IMR-90 (cell line): ENCODE measurements at regions not wholly inside any gene's neighbourhood (a gene's known extent, or its start where the extent isn't known, plus 50 kb on each side); places are given as distances from the start of the nearest gene placed in this dataset.

ENCODE experiments used
- ATAC-seq: fragments of 200-7000 bp; cut with Tn5 transposase; 2 replicates; pipeline ENCODE4 v1.9.1; 2020; ENCODE audit warnings: low read depth, mild to moderate bottlenecking, moderate library complexity
- BruUV-seq: library from RNA; stranded (reverse); fragments of 400-500 nt; replicated peaks from 2 replicates; lab custom pipeline; 2021; lab: Mats Ljungman, UMichigan
- CTCF ChIA-PET: fragments of 300-600 bp; formaldehyde crosslinking; extraction: SDS; loops from one replicate; lab custom pipeline; 2021; ENCODE audit warnings: antibody characterized with exemption; lab: Yijun Ruan, JAX
- POLR2A ChIA-PET: fragments of 300-600 bp; sonication (Branson Sonifier 250); formaldehyde crosslinking; loops from one replicate; lab custom pipeline; 2022; ENCODE audit warnings: antibody characterized with exemption; ENCODE audit not compliant: unreplicated experiment; lab: Charles Lee
- DNase-seq: peaks from one replicate; pipeline ENCODE4 v3.0.0; 2013
- H2AFZ ChIP-seq: replicated peaks from 2 replicates; pipeline ENCODE3; 2013; ENCODE audit warnings: low read length, mild to moderate bottlenecking; ENCODE audit not compliant: poor library complexity
- H2AK5ac ChIP-seq: 2 replicates; pipeline ENCODE4 v1.6.1; 2013; ENCODE audit warnings: low read depth, low read length, inconsistent platforms
- H2AK9ac ChIP-seq: replicated peaks from 2 replicates; pipeline ENCODE3; 2013; ENCODE audit warnings: mild to moderate bottlenecking, low read depth, low read length, moderate library complexity; ENCODE audit not compliant: poor library complexity
- H2BK120ac ChIP-seq: 2 replicates; pipeline ENCODE4 v1.6.1; 2013; ENCODE audit warnings: low read depth, low read length, inconsistent platforms
- H2BK15ac ChIP-seq: 3 replicates; pipeline ENCODE4 v1.6.1; 2013; ENCODE audit warnings: low read depth, low read length, inconsistent platforms
- H2BK20ac ChIP-seq: 2 replicates; pipeline ENCODE4 v1.6.1; 2013; ENCODE audit warnings: low read depth, mild to moderate bottlenecking, inconsistent platforms, low read length, moderate library complexity
- H2BK5ac ChIP-seq: 2 replicates; pipeline ENCODE4 v1.6.1; 2013; ENCODE audit warnings: mild to moderate bottlenecking, low read depth, low read length, inconsistent platforms; ENCODE audit not compliant: poor library complexity, severe bottlenecking
- H3K14ac ChIP-seq: replicated peaks from 2 replicates; pipeline ENCODE4 v1.6.1; 2013; ENCODE audit warnings: low read depth, low read length, inconsistent platforms
- H3K18ac ChIP-seq: 2 replicates; pipeline ENCODE4 v1.6.1; 2013; ENCODE audit warnings: low read depth, low read length, control low read depth
- H3K23ac ChIP-seq: 2 replicates; pipeline ENCODE4 v1.6.1; 2013; ENCODE audit warnings: low read depth, low read length, inconsistent platforms
- H3K27ac ChIP-seq: 2 replicates; pipeline ENCODE4 v1.5.1; 2013; ENCODE audit warnings: mild to moderate bottlenecking, control low read depth, low read length; ENCODE audit not compliant: insufficient read depth
- H3K27me3 ChIP-seq: 2 replicates; pipeline ENCODE4 v1.6.1; 2013; ENCODE audit warnings: low read length; ENCODE audit not compliant: control insufficient read depth, insufficient read depth
- H3K36me3 ChIP-seq: 2 replicates; pipeline ENCODE4 v1.6.1; 2013; ENCODE audit warnings: low read length, mixed read lengths; ENCODE audit not compliant: control insufficient read depth, insufficient read depth
- H3K4ac ChIP-seq: 2 replicates; pipeline ENCODE4 v1.6.1; 2013; ENCODE audit warnings: low read depth, low read length, inconsistent platforms
- H3K4me1 ChIP-seq: 2 replicates; pipeline ENCODE4 v1.6.1; 2013; ENCODE audit warnings: low read length, mixed read lengths; ENCODE audit not compliant: control insufficient read depth, insufficient read depth
- H3K4me2 ChIP-seq: 2 replicates; pipeline ENCODE4 v1.6.1; 2013; ENCODE audit warnings: low read depth, mild to moderate bottlenecking, control low read depth, low read length, moderate library complexity
- H3K4me3 ChIP-seq: 2 replicates; pipeline ENCODE4 v1.5.1; 2013; ENCODE audit warnings: low read depth, mild to moderate bottlenecking, control low read depth, low read length, moderate library complexity; ENCODE audit not compliant: insufficient read depth
- H3K56ac ChIP-seq: 2 replicates; pipeline ENCODE4 v1.6.1; 2013; ENCODE audit warnings: low read length, inconsistent platforms; ENCODE audit not compliant: insufficient read depth; ENCODE audit errors: extremely low read depth
- H3K79me1 ChIP-seq, 2 experiments: 2 replicates each; pipeline ENCODE4 v1.6.1; 2013; ENCODE audit warnings: low read length in 2 of 2, inconsistent platforms in 1 of 2, low read depth in 1 of 2
- H3K9ac ChIP-seq: 2 replicates; pipeline ENCODE4 v1.6.1; 2013; ENCODE audit warnings: low read depth, low read length, control low read depth
- H3K9me1 ChIP-seq: 2 replicates; pipeline ENCODE4 v1.6.1; 2013; ENCODE audit warnings: low read length, inconsistent platforms; ENCODE audit not compliant: insufficient read depth
- H3K9me3 ChIP-seq: 2 replicates; pipeline ENCODE4 v1.6.1; 2013; ENCODE audit warnings: low read length; ENCODE audit not compliant: control insufficient read depth, insufficient read depth
- H4K20me1 ChIP-seq: 2 replicates; pipeline ENCODE4 v1.6.1; 2013; ENCODE audit warnings: low read length, inconsistent platforms; ENCODE audit not compliant: insufficient read depth
- H4K5ac ChIP-seq: 2 replicates; pipeline ENCODE4 v1.6.1; 2013; ENCODE audit warnings: mild to moderate bottlenecking, low read depth, low read length, control low read depth
- H4K8ac ChIP-seq, 2 experiments: 2 replicates each; pipeline ENCODE4 v1.6.1; 2013; ENCODE audit warnings: low read depth in 2 of 2, low read length in 2 of 2, control low read depth in 1 of 2, inconsistent platforms in 1 of 2
- H4K91ac ChIP-seq: 2 replicates; pipeline ENCODE4 v1.6.1; 2013; ENCODE audit warnings: low read depth, low read length, inconsistent platforms; ENCODE audit not compliant: insufficient read depth
- CEBPB ChIP-seq: IDR thresholded peaks from 2 replicates; pipeline ENCODE4 v1.6.1; 2012; ENCODE audit warnings: low read depth, low read length, improper control_type of control experiment
- FOS ChIP-seq: fragments of 150-350 bp; IDR thresholded peaks from 2 replicates; pipeline ENCODE4 v1.6.1; 2016; ENCODE audit warnings: low read depth, low read length
- MAZ ChIP-seq: IDR thresholded peaks from 2 replicates; pipeline ENCODE4 v1.6.1; 2012; ENCODE audit warnings: low read depth, mild to moderate bottlenecking, low read length, improper control_type of control experiment, moderate library complexity, borderline replicate concordance
- MXI1 ChIP-seq: IDR thresholded peaks from 2 replicates; pipeline ENCODE4 v1.6.1; 2012; ENCODE audit warnings: low read depth, mild to moderate bottlenecking, low read length, moderate library complexity, borderline replicate concordance
- NFE2L2 ChIP-seq: fragments of 150-350 bp; IDR thresholded peaks from 2 replicates; pipeline ENCODE4 v1.6.1; 2016; ENCODE audit warnings: low read depth, mild to moderate bottlenecking, low read length
- POLR2A ChIP-seq: IDR thresholded peaks from 2 replicates; pipeline ENCODE4 v1.6.1; 2012; ENCODE audit warnings: mild to moderate bottlenecking, low read depth, low read length
- RAD21 ChIP-seq: IDR thresholded peaks from 2 replicates; pipeline ENCODE4 v1.6.1; 2012; ENCODE audit warnings: low read length, improper control_type of control experiment
- SMC3 ChIP-seq: fragments of 150-350 bp; IDR thresholded peaks from 2 replicates; pipeline ENCODE4 v1.6.1; 2016; ENCODE audit warnings: low read depth, mild to moderate bottlenecking, antibody characterized with exemption, low read length, moderate library complexity
- WGBS, 2 experiments: methylation state at CpG; one replicate each; pipeline versions ENCODE4 v1.1.5 to v1.1.7; 2013; ENCODE audit warnings: missing lambda C conversion rate in 2 of 2; ENCODE audit not compliant: insufficient read length in 1 of 2; ENCODE audit errors: extremely low coverage in 2 of 2; 5-methylcytosine and 5-hydroxymethylcytosine counted together
- dilution Hi-C: fragments of 300-500 bp; cut with HindIII; formaldehyde crosslinking; loops from one replicate; pipeline ENCODE4 v1.14.3; 2018; ENCODE audit warnings: low sequenced_read_pairs; ENCODE audit not compliant: unreplicated experiment
- in situ Hi-C: fragments of 300-500 bp; cut with MboI; formaldehyde crosslinking; loops from 3 replicates; pipeline ENCODE4 v1.14.3; 2019; ENCODE audit warnings: low sequenced_read_pairs, inconsistent platforms, mixed read lengths
- intact Hi-C: fragments of 100-400 bp; cut with micrococcal nuclease; formaldehyde crosslinking; loops from 2 replicates; pipeline ENCODE4 v1.10.0; 2022
- TF ChIP-seq, protein P1 (sequence below): conservative IDR thresholded peaks from 2 replicates; pipeline ENCODE4 v1.5.1; 2012; ENCODE audit warnings: mild to moderate bottlenecking, low read depth, low read length, improper control_type of control experiment
- TF ChIP-seq, protein P2 (sequence below): fragments of 150-350 bp; IDR thresholded peaks from 2 replicates; pipeline ENCODE4 v1.6.1; 2017; ENCODE audit warnings: mild to moderate bottlenecking, antibody characterized with exemption, low read length, low read depth

DNA sequence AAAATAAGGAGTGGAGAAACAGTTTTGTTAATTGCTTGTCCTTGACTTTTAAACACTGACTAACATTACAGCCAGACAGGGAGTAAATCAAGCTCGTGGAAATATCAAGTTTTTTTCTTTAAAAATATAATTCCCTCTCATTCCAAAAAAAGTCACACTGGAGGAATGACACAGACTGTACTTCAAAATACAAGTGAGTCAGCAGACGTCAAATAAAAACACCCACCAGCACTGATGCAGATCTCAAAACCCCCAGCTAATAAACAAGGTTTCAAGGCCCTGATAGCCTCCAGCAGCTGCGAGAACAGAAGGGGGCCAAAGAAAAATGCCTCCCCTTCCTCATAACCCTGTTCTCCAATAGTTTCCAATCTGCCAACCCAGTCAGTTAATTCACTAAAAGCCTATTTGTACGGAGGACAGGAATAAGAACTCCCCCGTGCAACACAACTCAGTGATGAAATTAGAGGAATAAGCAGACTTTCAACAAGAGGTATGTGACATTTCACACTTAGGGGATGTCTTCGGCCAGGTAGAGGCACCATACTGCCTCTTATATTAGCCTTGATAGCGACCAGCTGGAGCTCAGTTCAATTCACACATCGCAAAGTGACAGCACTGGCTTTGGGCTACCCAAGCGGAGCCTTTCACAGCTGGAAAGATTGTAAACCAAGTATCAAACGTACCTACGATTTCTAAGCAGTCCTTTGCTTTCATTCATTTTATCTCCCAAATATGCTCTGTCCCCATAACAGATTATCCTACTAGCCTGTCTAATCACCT is 561.0 kb upstream of the KLF12 start:
- POLR2A ChIA-PET = no interaction called here
- H3K4me3 ChIP-seq = no peak overlapping the region
- no peaks in the 10 kb centered on the region for H3K4me1 ChIP-seq
- no TSS peak for BruUV-seq
- ATAC-seq (no peak), DNase-seq (no peak)
- H4K8ac ChIP-seq = no peak overlapping the region
- intact Hi-C loops = no loop called here
- H2AFZ ChIP-seq = no peak overlapping the region
- no peak overlapping the region for H3K9ac ChIP-seq
- no peak overlapping the region for H3K23ac ChIP-seq
- no peaks in the 10 kb centered on the region for H4K20me1 ChIP-seq
- no peak overlapping the region for H3K18ac ChIP-seq
- in situ Hi-C loops = no loop called here
- no peak overlapping the region for H2BK20ac ChIP-seq
- no peak overlapping the region for H2BK5ac ChIP-seq
- H3K14ac ChIP-seq = no peak overlapping the region
- no peak overlapping the region for H2BK120ac ChIP-seq
- H3K9me3 ChIP-seq = no peaks in the 10 kb centered on the region
- no peak overlapping the region for H2AK5ac ChIP-seq
- H3K56ac ChIP-seq = no peak overlapping the region
- no peaks in the 10 kb centered on the region for H3K9me1 ChIP-seq
- TF ChIP-seq MAZ (no peak), FOS (no peak), MXI1 (no peak), CEBPB (no peak), RAD21 (no peak), SMC3 (no peak), POLR2A (no peak), NFE2L2 (no peak)
- TF ChIP-seq, protein P1, sequence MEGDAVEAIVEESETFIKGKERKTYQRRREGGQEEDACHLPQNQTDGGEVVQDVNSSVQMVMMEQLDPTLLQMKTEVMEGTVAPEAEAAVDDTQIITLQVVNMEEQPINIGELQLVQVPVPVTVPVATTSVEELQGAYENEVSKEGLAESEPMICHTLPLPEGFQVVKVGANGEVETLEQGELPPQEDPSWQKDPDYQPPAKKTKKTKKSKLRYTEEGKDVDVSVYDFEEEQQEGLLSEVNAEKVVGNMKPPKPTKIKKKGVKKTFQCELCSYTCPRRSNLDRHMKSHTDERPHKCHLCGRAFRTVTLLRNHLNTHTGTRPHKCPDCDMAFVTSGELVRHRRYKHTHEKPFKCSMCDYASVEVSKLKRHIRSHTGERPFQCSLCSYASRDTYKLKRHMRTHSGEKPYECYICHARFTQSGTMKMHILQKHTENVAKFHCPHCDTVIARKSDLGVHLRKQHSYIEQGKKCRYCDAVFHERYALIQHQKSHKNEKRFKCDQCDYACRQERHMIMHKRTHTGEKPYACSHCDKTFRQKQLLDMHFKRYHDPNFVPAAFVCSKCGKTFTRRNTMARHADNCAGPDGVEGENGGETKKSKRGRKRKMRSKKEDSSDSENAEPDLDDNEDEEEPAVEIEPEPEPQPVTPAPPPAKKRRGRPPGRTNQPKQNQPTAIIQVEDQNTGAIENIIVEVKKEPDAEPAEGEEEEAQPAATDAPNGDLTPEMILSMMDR = no peak
- TF ChIP-seq, protein P2, sequence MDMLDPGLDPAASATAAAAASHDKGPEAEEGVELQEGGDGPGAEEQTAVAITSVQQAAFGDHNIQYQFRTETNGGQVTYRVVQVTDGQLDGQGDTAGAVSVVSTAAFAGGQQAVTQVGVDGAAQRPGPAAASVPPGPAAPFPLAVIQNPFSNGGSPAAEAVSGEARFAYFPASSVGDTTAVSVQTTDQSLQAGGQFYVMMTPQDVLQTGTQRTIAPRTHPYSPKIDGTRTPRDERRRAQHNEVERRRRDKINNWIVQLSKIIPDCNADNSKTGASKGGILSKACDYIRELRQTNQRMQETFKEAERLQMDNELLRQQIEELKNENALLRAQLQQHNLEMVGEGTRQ = no peak
- no peak overlapping the region for H3K4ac ChIP-seq
- H3K79me1 ChIP-seq = no peaks in the 10 kb centered on the region
- H3K36me3 ChIP-seq = no peaks in the 10 kb centered on the region
- H3K4me2 ChIP-seq = no peak overlapping the region
- H4K5ac ChIP-seq = no peak overlapping the region
- CTCF ChIA-PET = interaction anchor here (0.6 kb wide), 1 partner anchor 223 kb away, joined by 3 read pairs; no protein-coding TSS in a partner anchor
- H2AK9ac ChIP-seq = no peak overlapping the region
- no peak overlapping the region for H3K27ac ChIP-seq
- H3K27me3 ChIP-seq = no peaks in the 10 kb centered on the region
- dilution Hi-C loops = no loop called here
- H2BK15ac ChIP-seq = no peak overlapping the region
- H4K91ac ChIP-seq = no peak overlapping the region
- WGBS, 2 experiments = 0% methylated on average over 2 of the region's 11 CpGs; no CpG with 5 or more reads in 1 of the 2 experiments
